ENCODE measurements at regions not wholly inside any gene's neighbourhood (a gene's known extent, or its start where the extent isn't known, plus 50 kb on each side); places are given as distances from the start of the nearest gene placed in this dataset.

GRCh38 chr12:20305470-20305869 lies 62.9 kb upstream of the PDE3A start:
- Mint-ChIP-seq H3K4me3 (no peak overlapping the region), H3K27ac (no peak overlapping the region), H3K9me3 (peaks cover 8 to 27% (median 10%) of the 10 kb centered on the region in 3 donors), H3K4me1 (no peaks in the 10 kb centered on the region), H3K27me3 (no peaks in the 10 kb centered on the region), H3K36me3 (no peaks in the 10 kb centered on the region)

GRCh38 chr12:20309504-20310148 lies 58.7 kb upstream of the PDE3A start:
- Mint-ChIP-seq H3K36me3 (no peaks in the 10 kb centered on the region), H3K4me1 (no peaks in the 10 kb centered on the region), H3K27me3 (no peaks in the 10 kb centered on the region), H3K9me3 (peaks cover 8 to 23% (median 10%) of the 10 kb centered on the region in 3 donors), H3K27ac (no peak overlapping the region), H3K4me3 (no peak overlapping the region)

- Mint-ChIP-seq H3K4me3 (no peak overlapping the region), H3K36me3 (no peaks in the 10 kb centered on the region)
Observed at GRCh38 chr12:20314328-20314727, 54.0 kb upstream of the PDE3A start.

GRCh38 chr12:20317554-20317953 lies 50.8 kb upstream of the PDE3A start:
- Mint-ChIP-seq H3K9me3 (peaks cover 0 to 11% (median 2%) of the 10 kb centered on the region in 3 donors), H3K27me3 (no peaks in the 10 kb centered on the region), H3K27ac (no peak overlapping the region), H3K36me3 (no peaks in the 10 kb centered on the region), H3K4me3 (no peak overlapping the region), H3K4me1 (no peaks in the 10 kb centered on the region)

More at GRCh38 chr12:20314328-20314727, 54.0 kb upstream of the PDE3A start:
- no peaks in the 10 kb centered on the region for H3K4me1 Mint-ChIP-seq
- no peak overlapping the region for H3K27ac Mint-ChIP-seq
- no peaks in the 10 kb centered on the region for H3K27me3 Mint-ChIP-seq
- H3K9me3 Mint-ChIP-seq = peaks cover 0 to 12% (median 0%) of the 10 kb centered on the region in 3 donors
